AG09319 (cell line): ENCODE measurements at regions not wholly inside any gene's neighbourhood (a gene's known extent, or its start where the extent isn't known, plus 50 kb on each side); places are given as distances from the start of the nearest gene placed in this dataset.

Experiments used
- DNase-seq: peaks from one replicate; pipeline ENCODE4 v3.0.0-alpha.2; 2010; ENCODE audit warnings: low read depth; ENCODE audit errors: extremely low read depth
- CTCF ChIP-seq: IDR thresholded peaks from 2 replicates; pipeline ENCODE4 v1.5.1; 2011; ENCODE audit warnings: low read depth, mild to moderate bottlenecking, inconsistent platforms, low read length, moderate library complexity

DNA sequence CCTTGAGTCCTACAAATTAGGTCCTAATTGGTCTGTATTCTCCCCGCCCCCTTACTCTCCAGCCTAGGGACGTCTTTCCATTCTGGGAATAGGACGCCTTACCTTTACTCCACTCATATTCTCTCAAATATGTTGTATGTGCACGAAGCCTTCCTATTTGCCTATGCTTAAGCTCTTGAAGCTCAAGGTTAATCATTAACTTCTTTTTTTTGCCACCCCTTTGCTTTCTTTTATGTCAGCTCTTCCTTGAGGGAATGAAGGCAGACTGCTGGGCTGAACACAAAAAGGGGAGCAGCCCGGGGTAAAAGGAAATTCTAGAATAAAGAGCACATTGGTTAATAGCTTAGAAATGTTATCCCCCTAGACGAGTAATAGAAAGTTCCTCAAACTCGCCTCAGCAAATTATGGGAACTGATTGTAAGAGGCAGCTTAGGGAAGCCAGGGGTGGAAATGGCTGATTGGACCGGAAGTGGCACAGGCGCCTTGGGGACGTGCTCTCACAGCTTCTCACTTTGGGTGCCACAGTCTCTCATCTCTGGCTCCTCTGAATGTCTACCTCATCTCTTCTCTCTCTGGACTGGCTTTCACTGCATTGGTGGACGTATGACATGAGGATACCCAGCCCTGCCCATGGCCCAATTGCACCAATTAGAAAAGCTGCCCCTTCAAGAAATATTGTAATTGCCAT lies 122.3 kb upstream of the IL12B start:
- TF ChIP-seq CTCF: no peak
- no peak for DNase-seq

- no peak for DNase-seq
- TF ChIP-seq CTCF: no peak
Observed at GRCh38 chr5:159453209-159453608, 122.9 kb upstream of the IL12B start.

GRCh38 chr5:159456261-159456660 lies 126.0 kb upstream of the IL12B start:
- DNase-seq: no peak
- no peak for TF ChIP-seq CTCF

- TF ChIP-seq CTCF: no peak
Observed at GRCh38 chr5:159456722-159457465, 126.6 kb upstream of the IL12B start.

GRCh38 chr5:159458217-159458711 lies 128.0 kb upstream of the IL12B start:
- no peak for TF ChIP-seq CTCF
- no peak for DNase-seq

More at GRCh38 chr5:159456722-159457465, 126.6 kb upstream of the IL12B start:
- no peak for DNase-seq

GRCh38 chr5:159459132-159459627 lies 128.9 kb upstream of the IL12B start:
- TF ChIP-seq CTCF: no peak

GRCh38 chr5:159459951-159460538 lies 129.8 kb upstream of the IL12B start:
- no peak for TF ChIP-seq CTCF
- peak; percentile 36 for DNase-seq

More at GRCh38 chr5:159459132-159459627, 128.9 kb upstream of the IL12B start:
- DNase-seq: no peak
